ENCODE measurements at regions not wholly inside any gene's neighbourhood (a gene's known extent, or its start where the extent isn't known, plus 50 kb on each side); places are given as distances from the start of the nearest gene placed in this dataset.

DNA sequence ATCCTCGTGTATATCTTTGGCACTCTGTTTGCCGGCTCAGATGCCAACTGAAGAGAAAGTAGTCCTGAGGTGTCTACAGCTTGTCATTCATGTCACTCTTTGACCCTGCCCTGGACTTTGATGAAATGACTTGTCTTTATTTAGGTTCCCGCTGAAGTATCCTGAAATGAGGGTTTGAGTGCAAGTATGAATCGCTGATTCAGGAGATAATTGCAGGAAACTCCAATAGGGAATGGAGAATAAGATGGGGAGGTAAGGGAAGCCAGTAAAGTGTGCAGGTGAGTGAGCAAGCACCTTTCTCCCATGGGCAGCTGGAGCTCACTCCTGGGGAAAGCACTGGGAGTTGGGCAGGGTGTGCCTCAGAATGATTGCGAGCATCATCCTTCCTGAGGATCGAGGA, 50.3 kb upstream of the ZFR start:
- TF ChIP-seq YY1 (IDR thresholded peaks at IDR 0.05; ENCODE audit: insufficient read depth, insufficient read length) = no peak
- TF ChIP-seq SUZ12 (IDR thresholded peaks at IDR 0.05; ENCODE audit: extremely low read depth, insufficient read depth, insufficient read length) = no peak
- TF ChIP-seq ZNF274 (IDR thresholded peaks at IDR 0.05; ENCODE audit: low read depth, low read length) = no peak
- Histone ChIP-seq H3K4me1 (ENCODE audit: insufficient read depth, insufficient read length) (no peaks in the 10 kb centered on the region), H3K27me3 (ENCODE audit: insufficient read depth, insufficient read length) (no peaks in the 10 kb centered on the region), H3K36me3 (ENCODE audit: insufficient read depth, insufficient read length, low read length) (no peaks in the 10 kb centered on the region), H3K9ac (ENCODE audit: insufficient read length, low read depth) (no peak overlapping the region), H3K9me3 (ENCODE audit: insufficient read depth, low read length) (peaks cover 14% of the 10 kb centered on the region; the same call in 1 of the 2 replicates), H3K4me3 (ENCODE audit: insufficient read length, low read depth) (no peak overlapping the region)
- DNase-seq (ENCODE audit: low read depth, low spot score) = no peak

All from NT2/D1 (cell line).